ENCODE measurements at regions not wholly inside any gene's neighbourhood (a gene's known extent, or its start where the extent isn't known, plus 50 kb on each side); places are given as distances from the start of the nearest gene placed in this dataset.

DNA sequence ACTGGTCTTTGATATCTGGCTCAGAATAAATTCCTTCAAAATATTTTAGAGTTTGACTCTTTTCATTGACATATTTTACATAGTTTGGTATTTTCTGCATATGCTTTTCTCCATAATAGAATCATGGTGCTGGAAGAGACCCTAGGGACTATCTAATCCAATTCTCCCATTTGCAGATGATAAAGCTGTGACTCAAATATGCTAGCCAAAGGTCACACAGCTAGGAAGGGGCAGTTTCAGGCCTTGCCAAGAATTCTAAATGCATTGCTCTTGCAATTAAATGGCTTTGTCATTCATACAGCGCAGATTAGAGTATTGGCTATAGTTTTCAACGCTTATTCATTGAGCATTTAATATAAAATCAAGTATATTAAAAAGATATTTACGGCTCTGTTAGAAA is 374.1 kb upstream of the RASGEF1B start (continued):
- no peak for TF ChIP-seq SIN3A (conservative IDR thresholded peaks at IDR 0.05 in 1 of 2, IDR thresholded peaks at IDR 0.05 in 1 of 2; ENCODE audit: low read depth in 1 of 2, low read length in 2 of 2)
- TF ChIP-seq POU5F1 (IDR thresholded peaks at IDR 0.05; ENCODE audit: low read depth, low read length): no peak
- TF ChIP-seq, protein P1, sequence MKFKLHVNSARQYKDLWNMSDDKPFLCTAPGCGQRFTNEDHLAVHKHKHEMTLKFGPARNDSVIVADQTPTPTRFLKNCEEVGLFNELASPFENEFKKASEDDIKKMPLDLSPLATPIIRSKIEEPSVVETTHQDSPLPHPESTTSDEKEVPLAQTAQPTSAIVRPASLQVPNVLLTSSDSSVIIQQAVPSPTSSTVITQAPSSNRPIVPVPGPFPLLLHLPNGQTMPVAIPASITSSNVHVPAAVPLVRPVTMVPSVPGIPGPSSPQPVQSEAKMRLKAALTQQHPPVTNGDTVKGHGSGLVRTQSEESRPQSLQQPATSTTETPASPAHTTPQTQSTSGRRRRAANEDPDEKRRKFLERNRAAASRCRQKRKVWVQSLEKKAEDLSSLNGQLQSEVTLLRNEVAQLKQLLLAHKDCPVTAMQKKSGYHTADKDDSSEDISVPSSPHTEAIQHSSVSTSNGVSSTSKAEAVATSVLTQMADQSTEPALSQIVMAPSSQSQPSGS (IDR thresholded peaks at IDR 0.05; ENCODE audit: low read length): no peak

Data from H1 (cell line).